HFFc6 (cell line): ENCODE measurements at regions not wholly inside any gene's neighbourhood (a gene's known extent, or its start where the extent isn't known, plus 50 kb on each side); places are given as distances from the start of the nearest gene placed in this dataset.
"Not testable (repeated sequence)": the region's sequence is repeated elsewhere in the genome, so short reads cannot be mapped to it uniquely, and the experiment has no call there.

Experiments used
- DNase-seq: peaks from one replicate; pipeline ENCODE4 v3.0.0-alpha.2; 2018
- H3K27ac Mint-ChIP-seq: 2 replicates; pipeline ENCODE4 v1.8.0; 2020; ENCODE audit warnings: mild to moderate bottlenecking, mixed read lengths
- H3K27me3 Mint-ChIP-seq: 2 replicates; pipeline ENCODE4 v1.8.0; 2021; ENCODE audit warnings: mild to moderate bottlenecking, moderate library complexity, mixed read lengths; ENCODE audit not compliant: insufficient read depth
- H3K36me3 Mint-ChIP-seq: 2 replicates; pipeline ENCODE4 v1.8.0; 2021; ENCODE audit warnings: low read depth, mixed read lengths
- H3K4me1 Mint-ChIP-seq: 2 replicates; pipeline ENCODE4 v1.8.0; 2020; ENCODE audit warnings: low read depth, mixed read lengths
- H3K4me3 Mint-ChIP-seq: 2 replicates; pipeline ENCODE4 v1.8.0; 2020; ENCODE audit warnings: mild to moderate bottlenecking, moderate library complexity, mixed read lengths
- H3K9me3 Mint-ChIP-seq: 2 replicates; pipeline ENCODE4 v1.8.0; 2020; ENCODE audit warnings: mild to moderate bottlenecking, mixed read lengths
- CTCF ChIP-seq: fragments of 200-600 bp; sonication (generic); IDR thresholded peaks from 2 replicates; pipeline ENCODE4 v1.5.0; 2021; ENCODE audit warnings: antibody characterized with exemption, mild to moderate bottlenecking

- H3K9me3 Mint-ChIP-seq, result peaks cover 23% of the 10 kb centered on the region
- H3K4me3 Mint-ChIP-seq, H3K27me3 Mint-ChIP-seq, H3K36me3 Mint-ChIP-seq, H3K4me1 Mint-ChIP-seq, DNase-seq, H3K27ac Mint-ChIP-seq: not testable (repeated sequence)
Measured at GRCh38 chr1:220475608-220476007, 52.3 kb upstream of the MARK1 start.

DNA sequence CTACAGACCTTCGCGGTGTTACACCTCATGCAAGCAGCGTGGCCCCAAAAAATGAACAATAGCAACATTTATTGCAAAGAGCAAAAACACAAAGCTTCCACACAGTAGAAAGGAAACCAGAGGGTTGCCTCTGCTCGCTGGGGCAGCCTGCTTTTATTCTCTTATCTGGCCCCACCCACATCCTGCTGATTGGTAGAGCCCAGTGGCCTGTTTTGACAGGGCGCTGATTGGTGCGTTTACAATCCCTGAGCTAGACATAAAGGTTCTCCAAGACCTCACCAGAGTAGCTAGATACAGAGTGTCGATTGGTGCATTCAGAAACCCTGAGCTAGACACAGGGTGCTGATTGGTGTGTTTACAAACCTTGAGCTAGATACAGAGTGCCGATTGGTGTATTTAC lies 52.8 kb upstream of the MARK1 start:
- not testable (repeated sequence) for H3K4me3 Mint-ChIP-seq, H3K36me3 Mint-ChIP-seq, H3K4me1 Mint-ChIP-seq, DNase-seq, H3K27me3 Mint-ChIP-seq, H3K27ac Mint-ChIP-seq
- peaks cover 23% of the 10 kb centered on the region for H3K9me3 Mint-ChIP-seq

DNA sequence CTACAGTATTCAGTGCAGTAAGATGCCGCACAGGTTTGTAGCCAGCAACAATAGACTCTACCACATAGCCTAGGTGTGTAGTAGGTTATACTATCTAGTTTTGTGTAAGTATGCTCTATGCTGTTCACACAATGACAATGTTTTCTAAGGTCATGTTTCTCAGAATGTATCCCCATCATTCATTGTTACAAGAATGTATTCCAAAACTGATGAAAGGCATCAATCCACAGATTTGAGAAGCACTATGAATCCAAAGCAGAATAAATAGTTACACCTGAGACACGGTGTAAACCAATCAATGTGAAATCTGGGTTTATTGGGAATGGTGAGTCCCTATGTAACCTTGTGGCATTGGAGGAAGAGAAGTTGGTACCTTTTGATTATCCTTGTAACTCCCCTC lies 54.5 kb upstream of the MARK1 start:
- H3K27me3 Mint-ChIP-seq, result peaks cover 1% of the 10 kb centered on the region; the same call in 1 of the 2 replicates
- H3K36me3 Mint-ChIP-seq, result no peaks in the 10 kb centered on the region
- no peak for TF ChIP-seq CTCF
- peaks cover 13% of the 10 kb centered on the region for H3K9me3 Mint-ChIP-seq
- H3K27ac Mint-ChIP-seq, result no peak overlapping the region
- H3K4me1 Mint-ChIP-seq, result no peaks in the 10 kb centered on the region
- DNase-seq, result no peak
- H3K4me3 Mint-ChIP-seq, result no peak overlapping the region

DNA sequence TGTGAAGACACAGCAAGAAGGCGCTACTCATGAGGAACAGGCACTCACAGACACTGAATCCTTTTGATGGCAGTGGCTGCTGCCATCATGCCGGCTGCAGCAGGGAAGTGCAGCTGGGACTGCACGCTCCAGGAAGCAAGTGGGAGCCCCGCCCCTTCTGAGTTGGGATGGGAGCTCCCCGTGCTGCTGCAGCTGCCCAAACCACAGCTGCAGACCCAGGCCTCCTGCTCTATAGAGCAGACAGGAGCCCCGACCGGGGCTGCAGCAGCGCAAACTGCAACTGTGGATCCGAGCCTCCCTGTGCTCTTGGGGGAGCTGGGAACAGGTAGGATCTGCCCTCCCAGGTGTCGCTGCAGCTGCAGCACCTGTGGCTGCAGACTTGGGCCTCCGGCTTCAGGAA lies 65.2 kb upstream of the MARK1 start:
- no peak for DNase-seq
- Mint-ChIP-seq H3K36me3 (no peaks in the 10 kb centered on the region), H3K27me3 (no peaks in the 10 kb centered on the region; the same call in 1 of the 2 replicates), H3K4me3 (no peak overlapping the region), H3K9me3 (peaks cover 15% of the 10 kb centered on the region), H3K4me1 (no peaks in the 10 kb centered on the region), H3K27ac (no peak overlapping the region)
- no peak for TF ChIP-seq CTCF

DNA sequence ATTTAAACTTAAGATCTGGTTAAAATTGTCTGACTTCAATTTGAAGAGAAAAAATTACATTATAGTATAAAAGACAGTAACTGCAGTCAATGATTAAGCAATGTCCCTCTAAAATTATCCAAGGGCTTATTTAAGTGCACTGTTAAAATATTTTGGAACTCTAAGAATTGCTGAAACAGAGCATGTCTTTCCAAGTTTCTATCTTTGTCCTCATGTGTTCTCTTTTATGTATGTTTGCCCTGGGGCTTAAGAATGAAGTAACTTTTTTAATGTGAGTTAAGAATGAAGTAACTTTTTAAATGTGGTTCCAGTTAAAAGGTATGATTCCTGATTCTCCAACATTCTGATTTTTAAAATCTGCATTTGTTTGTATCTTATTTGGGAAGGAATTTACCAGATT lies 69.0 kb upstream of the MARK1 start:
- H3K27me3 Mint-ChIP-seq, result no peaks in the 10 kb centered on the region; the same call in 1 of the 2 replicates
- no peaks in the 10 kb centered on the region; the same call in 1 of the 2 replicates for H3K36me3 Mint-ChIP-seq
- H3K27ac Mint-ChIP-seq, result no peak overlapping the region
- H3K4me3 Mint-ChIP-seq, result no peak overlapping the region
- DNase-seq, result no peak
- no peaks in the 10 kb centered on the region for H3K4me1 Mint-ChIP-seq
- peaks cover 13% of the 10 kb centered on the region; the same call in 1 of the 2 replicates for H3K9me3 Mint-ChIP-seq
- TF ChIP-seq CTCF, result no peak

DNA sequence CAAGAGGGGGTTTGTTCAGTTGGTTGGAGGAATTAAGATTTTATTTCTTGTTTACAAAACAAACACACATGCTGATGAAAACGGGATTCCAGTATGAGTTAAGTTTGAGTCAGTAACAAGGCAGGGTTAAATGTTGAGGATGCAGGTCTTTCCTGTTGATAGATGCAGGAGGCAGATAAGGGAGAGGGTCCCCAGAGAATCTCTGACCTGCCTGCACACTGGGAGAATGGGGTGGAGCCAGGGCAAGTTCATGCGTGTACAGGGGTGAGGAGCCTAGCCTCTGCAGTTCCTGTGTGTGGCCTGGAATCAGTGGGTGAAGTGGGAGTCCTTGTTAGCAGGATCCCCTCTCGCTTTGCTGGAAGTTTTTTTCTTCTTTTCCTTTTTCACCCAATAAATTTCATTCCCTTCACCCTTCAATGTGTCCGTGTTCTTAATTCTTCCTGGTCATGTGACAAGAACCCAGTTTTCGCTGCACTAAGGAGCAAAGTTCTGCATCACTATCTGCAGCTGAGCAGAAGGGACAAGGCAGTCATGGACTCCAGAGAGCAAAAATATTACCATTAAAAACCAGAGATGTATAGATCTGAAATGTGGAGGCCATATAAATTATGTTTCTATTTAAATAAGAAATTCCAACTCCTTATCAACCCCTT lies 69.9 kb upstream of the MARK1 start:
- Mint-ChIP-seq H3K27ac (no peak overlapping the region), H3K27me3 (no peaks in the 10 kb centered on the region; the same call in 1 of the 2 replicates), H3K4me1 (no peaks in the 10 kb centered on the region), H3K9me3 (peaks cover 13% of the 10 kb centered on the region; the same call in 1 of the 2 replicates), H3K36me3 (no peaks in the 10 kb centered on the region; the same call in 1 of the 2 replicates), H3K4me3 (no peak overlapping the region)
- no peak for DNase-seq
- TF ChIP-seq CTCF, result no peak
